Urothelium cell line (cell line): ENCODE measurements at regions not wholly inside any gene's neighbourhood (a gene's known extent, or its start where the extent isn't known, plus 50 kb on each side); places are given as distances from the start of the nearest gene placed in this dataset.

Source experiments
- DNase-seq: peaks from one replicate; pipeline ENCODE4 v3.0.0; 2011; ENCODE audit warnings: low spot score, mixed read lengths
- FAIRE-seq: peaks from 2 replicates; lab custom pipeline; 2011; peaks lifted over from hg19 to GRCh38; lab: Jason Lieb, UNC

DNA sequence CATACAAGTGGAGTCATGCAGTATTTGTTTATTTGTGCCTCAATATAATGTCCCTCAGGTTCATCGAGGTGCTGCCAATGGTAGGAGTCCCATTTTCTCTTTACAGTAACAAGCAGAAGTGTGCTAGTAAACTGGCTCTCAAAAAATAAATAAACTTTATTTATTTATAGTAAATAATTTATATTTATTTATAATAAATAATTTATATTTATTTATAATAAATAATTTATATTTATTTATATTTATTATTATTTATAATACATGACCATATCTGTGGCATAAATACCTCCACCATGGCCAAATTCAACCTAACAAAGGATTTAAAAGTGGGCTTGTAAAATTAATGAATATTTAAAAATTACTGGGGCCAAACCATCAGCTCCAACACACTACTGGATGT, 464.9 kb upstream of the NWD2 start:
- DNase-seq: no peak
- FAIRE-seq: no peak

DNA sequence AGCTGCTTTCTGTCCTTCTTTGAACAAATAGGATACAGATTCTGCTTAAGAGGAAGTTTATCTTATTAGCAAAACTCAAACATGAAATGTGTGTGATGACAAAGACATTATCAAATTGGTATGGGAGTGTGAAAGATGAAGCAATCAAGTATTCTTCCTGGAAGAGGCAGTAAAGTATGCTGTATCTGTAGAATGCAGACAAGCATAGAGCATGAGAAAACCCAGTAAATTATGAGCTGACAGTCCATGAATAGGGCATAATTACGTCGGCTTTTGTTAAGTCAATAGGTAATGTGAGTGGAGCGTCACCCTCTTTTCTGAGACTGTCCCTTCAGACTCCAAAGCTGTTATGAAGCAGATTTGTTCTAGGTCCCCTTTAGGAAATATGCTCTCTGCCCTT, 458.6 kb upstream of the NWD2 start:
- FAIRE-seq (no peak), DNase-seq (no peak)

DNA sequence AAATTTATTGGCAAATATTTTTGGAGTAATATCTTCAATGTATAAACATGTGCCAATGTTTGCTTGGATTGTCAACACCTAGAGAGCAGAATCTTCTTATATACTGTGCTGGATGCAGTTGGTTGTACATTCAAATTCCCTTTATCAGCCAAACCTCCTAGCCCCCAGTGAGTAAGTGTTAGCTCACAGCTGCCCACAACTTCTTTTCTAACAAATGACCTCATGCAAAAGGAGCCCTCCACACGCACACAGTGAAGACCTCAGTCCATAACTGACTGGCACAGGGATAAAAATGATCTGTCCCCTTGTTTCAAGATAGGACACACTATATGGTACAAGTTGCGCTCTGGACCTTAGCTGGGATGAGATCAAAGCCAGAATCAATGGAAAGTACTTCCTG, 458.0 kb upstream of the NWD2 start:
- FAIRE-seq: no peak

DNA sequence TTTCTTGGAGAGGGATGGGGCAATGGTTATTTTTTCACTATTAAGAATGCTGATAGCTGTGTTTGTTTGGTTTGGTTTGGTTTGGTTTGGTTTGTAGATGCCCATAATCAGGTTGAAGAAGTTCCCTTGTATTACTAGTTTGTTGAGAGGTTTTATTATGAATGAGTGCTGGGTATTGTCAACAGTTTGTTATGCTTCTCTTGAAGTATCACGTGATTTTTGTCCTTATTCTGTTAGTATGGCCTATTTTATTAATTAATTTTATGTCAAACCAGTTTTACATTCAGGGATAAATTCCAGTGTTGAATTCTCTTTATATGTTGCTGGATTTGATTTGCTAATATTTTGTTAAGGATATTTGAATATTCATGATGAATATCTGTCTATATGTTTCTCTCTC, 449.8 kb upstream of the NWD2 start:
- no peak for FAIRE-seq
- DNase-seq: no peak

More for the DNA sequence above, 458.0 kb upstream of the NWD2 start:
- no peak for DNase-seq

DNA sequence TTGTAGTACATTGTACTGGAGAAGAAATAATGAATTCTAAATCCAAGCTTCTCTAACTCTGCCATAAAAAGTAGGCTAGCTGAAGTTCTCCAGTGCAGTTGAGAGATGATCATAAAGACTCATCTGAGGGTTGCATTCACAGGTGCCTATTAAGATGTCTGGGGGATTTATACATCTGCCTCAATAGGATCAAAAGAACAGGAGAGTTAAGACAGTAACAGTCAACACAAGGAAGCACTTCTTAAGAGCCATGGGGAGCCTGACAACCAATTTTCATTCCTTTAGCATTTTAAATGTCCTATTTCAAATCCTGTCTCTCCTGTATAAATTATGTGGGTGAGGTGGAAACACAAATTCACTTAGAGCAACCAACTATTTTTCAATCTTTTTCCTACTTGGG, 432.4 kb upstream of the NWD2 start:
- FAIRE-seq: no peak

DNA sequence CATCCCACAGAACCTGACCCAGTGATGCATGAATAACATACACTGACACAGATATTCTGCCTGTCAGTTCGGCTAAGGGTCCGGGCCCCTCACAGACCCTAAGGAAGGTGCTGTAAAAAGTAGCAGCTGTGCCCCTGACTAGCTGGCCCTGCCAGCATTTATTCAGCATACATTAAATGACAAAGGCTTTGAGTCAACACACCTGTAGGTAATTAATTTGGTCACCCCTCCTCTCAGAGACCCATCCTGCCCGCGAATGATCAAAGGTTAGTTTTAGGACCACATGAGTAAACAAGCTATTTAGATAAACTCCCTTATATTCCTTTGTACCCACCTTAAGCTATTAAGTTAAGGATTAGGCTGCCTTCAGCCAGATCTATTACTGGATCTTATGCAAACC, 429.0 kb upstream of the NWD2 start:
- DNase-seq: no peak
- FAIRE-seq: no peak

More for the DNA sequence above, 432.4 kb upstream of the NWD2 start:
- DNase-seq: no peak

DNA sequence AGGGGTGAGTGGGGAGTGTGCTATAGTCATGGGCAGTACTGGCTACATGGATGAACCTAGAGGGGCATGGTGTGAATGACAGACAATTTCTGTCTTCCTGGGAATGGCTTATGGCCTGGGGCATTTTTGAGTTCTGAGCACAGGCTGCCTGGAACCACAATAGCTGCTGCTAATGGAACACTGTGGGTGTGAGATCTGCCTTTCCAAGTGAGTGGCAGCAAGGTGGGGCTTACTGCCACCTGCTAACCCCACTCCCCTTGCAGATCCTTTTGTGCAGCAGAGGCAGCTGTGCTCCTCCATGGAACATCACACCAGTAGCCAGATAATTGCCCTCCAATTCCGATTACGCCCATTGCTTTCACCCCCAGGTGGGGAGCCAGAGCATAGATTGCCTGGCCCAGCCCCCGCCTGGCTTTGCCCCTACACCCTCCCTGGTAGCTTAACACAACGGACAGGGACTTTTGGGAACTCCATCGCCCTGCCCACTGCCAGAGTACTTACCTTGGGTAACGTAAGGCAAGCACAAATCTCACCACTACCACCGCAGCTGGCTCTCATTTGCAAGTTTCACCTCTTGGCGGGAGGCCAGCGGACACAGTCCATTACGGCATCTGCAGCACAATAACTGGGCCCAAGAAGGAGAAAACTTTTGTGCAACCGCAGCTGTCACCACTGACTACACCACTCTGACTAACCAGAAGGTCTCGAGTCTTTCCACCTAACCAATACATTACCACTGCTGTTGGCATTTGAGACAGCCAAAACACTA, 421.2 kb upstream of the NWD2 start:
- FAIRE-seq: no peak
- DNase-seq: peak; percentile 26

DNA sequence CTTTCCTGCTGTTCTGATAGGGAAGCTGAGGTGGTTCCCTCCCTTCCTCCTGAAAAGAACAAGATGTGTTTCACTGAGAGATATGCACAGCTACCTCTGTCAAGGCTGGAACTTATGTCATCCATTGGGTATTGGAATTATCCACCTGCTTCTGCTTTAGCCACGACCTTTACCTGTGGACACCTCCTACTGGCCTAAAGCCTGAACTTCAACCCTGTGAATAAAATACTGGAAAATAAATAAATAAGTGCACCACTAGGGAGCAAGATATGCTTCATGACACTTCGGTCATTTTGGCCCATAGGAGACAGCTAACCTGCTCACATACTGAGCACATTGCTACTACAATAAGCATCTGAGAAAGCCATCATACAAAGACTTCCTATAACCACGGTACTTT, 419.9 kb upstream of the NWD2 start:
- no peak for DNase-seq

DNA sequence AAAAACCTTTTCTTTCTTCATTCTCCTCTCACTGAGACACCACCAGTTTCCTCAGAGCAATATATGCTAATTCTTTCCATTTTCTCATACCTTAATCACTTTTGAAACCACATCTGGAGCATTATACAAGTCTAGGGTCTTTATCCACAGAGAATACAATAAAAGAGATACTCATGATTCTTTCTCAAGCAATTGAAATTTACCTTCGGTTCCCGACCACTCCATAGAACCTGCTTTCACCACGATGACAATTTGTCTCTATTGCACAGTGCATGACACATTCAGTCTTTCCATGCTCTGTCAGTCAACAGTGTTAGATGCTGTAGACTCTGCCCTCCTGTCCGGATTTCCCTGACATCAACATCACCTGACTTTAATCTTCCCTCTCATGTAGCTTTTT, 409.3 kb upstream of the NWD2 start:
- no peak for FAIRE-seq
- no peak for DNase-seq

More for the DNA sequence above, 419.9 kb upstream of the NWD2 start:
- FAIRE-seq: no peak

DNA sequence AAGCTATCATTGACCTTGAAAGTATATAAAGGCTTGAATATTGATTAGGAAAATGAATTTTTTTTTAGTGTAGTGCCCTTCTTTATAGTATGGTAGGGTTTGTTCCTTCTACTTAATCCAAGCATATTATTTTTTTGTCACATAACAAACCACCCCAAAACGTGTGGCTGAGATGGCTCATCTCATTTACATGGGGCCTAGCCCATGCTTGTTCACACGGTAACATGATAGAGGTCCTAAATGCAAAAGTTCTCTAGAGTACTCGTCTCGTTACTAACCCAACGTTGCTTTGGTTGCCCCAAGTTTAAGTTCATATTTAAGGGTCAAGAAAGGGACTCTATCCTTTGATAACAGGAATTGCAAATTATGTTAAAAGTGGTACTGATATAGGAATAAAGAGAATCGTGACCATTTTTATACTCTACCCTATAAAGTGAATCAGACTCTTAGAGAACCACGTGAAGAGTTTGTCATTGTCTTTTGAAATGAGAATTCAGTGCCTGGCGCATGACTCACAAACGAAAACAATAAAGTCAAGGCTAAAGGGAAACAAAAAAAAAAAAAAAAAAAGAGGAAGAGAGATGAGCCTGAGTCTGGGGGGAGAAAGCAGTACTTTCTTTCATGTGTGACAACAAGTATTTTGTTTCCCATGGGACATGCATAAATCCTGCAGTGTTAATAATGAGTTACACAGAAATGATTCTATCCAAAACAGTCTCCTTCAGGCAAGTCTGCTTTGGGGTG, 402.8 kb upstream of the NWD2 start:
- peak; percentile 52 for DNase-seq
- FAIRE-seq: no peak

DNA sequence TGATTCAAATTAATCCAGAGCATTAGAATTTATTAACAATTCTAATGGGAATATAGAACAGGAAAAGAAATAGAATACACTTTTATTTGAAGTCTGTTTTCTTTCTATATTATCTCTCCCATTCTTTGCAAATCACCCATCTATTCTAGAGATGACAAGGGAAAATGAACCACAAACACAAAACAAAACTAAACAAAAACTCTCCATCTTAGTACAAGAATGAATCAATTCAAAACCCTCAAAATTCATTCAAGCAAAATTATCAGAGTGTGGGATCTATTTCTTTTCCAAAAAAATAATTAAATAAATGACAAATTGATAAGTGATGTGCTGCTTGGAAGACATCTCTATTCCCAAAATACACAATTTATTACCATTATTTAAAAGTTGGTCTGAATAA, 400.1 kb upstream of the NWD2 start:
- FAIRE-seq (no peak), DNase-seq (no peak)

DNA sequence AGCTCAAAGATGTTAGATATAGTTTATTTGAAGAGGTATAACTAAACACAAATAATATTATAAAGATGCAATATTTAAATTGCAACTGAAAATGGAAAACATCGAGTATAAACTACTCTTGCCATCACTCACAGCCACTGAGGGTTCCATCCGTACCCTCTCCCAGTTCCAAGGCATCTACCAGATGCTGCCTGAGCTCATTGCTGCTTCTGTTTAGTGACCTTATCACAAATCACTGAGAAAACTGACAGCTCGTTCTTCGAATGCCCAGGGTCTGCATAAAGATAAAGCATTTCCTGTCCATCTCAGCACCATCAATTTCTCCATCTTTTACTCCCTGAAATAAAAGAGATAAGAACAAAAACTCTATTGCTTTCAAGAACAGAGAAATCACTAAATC, 391.7 kb upstream of the NWD2 start:
- FAIRE-seq (no peak), DNase-seq (no peak)

DNA sequence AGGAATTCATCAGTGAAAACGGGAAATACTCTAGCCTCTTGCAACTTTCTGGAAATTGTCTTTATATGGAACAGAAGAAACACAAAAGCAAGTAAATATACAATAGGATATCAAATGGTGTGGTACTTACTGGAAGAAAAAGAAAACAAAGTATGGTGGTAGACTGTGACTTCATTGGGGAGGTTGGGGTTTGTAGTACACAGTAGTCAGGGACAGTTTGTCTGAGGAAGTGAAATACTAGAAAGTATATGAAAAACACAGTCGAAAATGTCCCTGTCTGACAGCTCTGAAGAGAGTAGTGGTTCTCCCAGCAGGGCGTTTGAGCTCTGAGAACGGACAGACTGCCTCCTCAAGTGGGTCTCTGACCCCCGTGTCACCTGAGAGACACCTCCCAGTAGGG, 390.0 kb upstream of the NWD2 start:
- DNase-seq: no peak
- FAIRE-seq: no peak

DNA sequence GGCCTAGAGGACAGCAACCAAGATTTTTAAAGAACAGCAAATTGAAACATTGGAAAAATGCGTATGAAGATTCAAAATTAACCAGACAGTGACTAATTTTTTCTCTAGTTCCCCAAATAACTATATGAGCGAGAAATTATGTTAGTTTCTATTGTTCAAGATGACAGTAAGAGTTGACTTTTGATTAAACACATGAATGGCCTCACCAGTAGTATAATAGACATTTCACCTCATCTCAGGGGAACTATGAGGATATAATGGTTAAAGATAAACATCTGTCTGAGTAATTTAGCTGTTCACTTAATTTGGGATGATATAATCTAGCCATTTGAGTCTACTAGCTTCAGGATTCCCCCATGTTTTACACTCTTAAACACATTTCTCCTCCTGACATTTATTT, 380.9 kb upstream of the NWD2 start:
- FAIRE-seq (no peak), DNase-seq (no peak)

DNA sequence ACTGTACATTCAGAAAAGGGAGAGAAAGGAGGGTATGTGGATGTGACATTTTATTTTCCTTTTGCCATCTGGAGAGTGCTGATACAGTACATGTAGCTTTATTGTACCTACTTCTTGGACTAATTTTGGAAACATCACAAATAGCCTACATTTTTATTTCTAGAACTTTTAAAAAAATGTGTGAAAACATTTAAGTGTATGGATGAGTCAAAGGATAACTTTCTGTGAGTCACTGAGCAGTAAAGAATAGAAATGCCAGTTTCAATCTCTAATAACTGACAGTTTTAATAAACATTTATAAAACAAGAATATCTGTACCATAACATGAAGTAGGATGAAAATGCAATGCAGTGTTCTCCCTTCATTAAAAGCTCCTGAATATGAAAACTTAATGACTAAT, 374.4 kb upstream of the NWD2 start:
- FAIRE-seq (no peak), DNase-seq (no peak)

DNA sequence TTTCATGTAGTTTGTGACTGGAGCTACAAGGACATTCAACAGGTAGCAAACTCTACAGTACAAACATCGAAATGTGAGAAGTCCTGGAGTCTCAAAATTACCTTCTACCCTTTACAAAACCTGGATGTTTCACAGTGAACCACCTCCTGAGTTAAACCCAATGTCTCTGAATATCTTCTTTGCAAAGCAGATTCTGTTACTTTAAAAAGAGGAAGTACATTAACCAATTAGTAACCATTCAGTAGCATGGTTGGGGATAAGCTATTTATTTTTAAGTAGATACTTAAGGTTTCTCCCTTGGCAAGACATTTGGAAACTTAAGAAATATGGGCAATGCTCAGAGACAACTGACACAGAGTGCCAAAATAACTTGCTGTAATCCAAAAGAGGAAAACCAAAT, 371.9 kb upstream of the NWD2 start:
- no peak for FAIRE-seq
- DNase-seq: no peak

DNA sequence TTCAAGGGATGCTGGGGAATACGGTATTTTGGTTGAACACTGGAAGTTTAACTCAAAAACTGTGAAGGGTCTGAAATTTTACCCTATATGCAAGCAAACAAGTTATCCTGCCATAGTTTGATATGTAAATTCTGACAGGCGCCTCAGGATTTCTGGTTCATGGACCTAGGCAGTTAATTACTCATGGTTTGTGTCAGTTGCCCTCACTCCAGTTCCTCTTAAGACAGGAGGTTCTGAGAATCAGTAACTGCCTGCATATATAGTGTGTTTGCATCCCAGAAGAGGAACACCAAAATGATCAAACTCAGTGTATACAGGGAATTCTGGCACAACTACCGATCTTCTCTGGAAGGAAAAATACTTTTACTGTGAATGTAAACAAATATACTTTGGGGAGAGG, 360.4 kb upstream of the NWD2 start:
- FAIRE-seq (no peak), DNase-seq (no peak)

DNA sequence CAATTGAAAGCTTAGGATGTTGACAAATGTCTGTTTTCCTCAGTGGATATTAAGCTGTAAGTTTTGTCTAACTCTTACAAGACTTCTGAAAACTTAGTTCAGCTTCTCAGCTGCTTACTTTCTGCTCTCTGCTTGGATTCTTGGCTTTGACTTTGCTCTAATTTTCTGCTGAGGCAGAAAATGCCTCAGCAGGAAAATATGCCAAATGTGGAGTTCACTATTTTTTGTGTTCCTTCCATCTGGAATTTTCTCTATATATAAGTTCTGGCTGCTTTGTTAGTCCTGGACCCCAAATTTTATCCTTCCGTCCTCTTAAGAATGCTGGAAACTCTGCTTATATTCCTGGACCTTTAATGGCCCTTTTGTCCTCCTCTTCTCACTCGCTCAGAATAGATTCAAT, 352.6 kb upstream of the NWD2 start:
- DNase-seq (no peak), FAIRE-seq (no peak)

DNA sequence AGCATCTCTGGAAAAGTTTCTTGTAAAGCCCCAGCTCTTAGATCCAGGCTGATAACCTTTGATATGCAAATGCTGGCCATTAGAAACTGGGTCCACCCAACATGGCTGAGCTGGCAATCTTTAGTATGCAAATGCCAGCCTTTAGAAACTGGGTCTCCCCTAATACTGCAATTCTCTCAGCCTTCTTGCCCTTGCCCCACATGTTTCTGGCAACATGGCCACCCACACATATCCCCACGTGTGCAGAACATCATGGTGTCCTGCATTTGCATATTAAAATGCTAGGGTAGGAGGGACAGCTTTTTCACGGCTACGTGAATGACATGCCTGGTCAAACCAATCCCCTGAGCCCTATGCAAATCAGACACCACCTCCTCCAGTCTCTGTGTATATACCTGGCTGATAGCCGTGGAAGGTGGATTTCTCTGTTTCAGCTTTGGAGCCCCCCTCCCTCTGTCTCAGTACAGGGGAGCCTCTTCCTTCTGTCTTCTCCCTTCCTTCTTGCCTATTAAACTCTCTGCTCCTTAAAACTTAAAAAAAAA, 344.0 kb upstream of the NWD2 start:
- DNase-seq (no peak), FAIRE-seq (no peak)

DNA sequence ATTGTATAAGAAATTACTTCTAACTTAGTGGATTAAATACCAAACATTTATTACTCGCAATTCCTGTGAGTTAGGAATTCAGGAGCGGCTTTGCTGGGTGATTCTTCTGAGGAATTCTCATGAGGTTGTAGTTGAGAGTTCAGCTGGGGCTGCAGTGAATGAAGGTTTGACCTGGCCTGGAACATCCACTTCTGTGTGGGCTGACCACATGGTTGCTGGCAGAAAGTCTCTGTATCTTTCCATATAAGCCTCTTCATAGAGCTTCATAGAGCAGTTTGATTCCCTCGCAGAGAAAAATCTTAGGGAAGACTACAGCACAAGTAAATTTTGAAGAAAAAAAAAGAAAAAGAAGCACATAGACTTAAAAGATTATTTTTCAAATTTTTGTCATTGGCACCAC, 339.7 kb upstream of the NWD2 start:
- no peak for DNase-seq
- no peak for FAIRE-seq

DNA sequence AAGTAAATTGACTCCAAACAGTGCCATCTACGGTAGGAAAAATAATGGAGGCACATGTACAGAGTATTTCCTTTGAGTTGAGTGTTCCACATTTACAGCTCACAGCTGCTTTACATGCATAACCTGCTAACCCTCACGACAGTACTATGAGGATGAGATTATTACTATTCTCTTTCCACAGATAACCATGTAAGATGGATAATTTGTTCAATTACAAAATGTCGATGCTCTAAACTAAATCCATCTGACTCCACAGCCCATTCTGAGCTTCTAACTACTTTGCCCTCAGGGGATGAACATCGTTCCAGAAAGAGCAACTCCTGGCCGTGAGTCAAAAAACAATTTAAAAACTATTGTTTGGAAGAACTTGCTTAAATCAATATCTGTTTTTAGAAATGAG, 330.4 kb upstream of the NWD2 start:
- DNase-seq (no peak), FAIRE-seq (peak; percentile 74)

DNA sequence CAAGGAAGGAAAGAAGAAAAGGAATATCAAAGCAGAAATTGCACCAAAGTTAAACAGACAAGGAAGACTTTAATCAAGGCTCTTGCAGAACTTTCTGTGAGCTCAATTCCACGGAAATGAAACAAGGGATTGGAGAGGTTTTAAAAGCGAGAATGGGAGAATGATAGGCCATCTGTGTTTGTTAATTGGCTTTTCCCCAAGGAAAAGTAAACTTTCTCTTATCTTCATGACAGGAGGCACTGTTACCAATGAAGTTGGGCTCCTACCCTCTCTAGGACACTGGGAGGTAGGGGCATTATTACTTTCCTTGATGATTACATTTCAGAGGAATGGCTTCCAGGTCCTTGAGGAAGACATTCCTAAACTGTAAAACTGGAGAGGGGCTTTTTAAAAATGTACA, 328.8 kb upstream of the NWD2 start:
- FAIRE-seq: no peak
- DNase-seq: no peak
